MCF 10A (cell line): ENCODE measurements at regions not wholly inside any gene's neighbourhood (a gene's known extent, or its start where the extent isn't known, plus 50 kb on each side); places are given as distances from the start of the nearest gene placed in this dataset.

ENCODE experiments used
- BruUV-seq: library from RNA; stranded (reverse); fragments of 400-500 nt; replicated peaks from 2 replicates; lab custom pipeline; 2021; lab: Mats Ljungman, UMichigan
- CTCF ChIA-PET: fragments of 300-600 bp; sonication (Branson Sonifier 250); formaldehyde crosslinking; extraction: SDS; loops from one replicate; lab custom pipeline; 2021; ENCODE audit warnings: antibody characterized with exemption, inconsistent platforms; lab: Yijun Ruan, JAX
- POLR2A ChIA-PET: fragments of 300-600, 350-650 bp; sonication (Branson Sonifier 250); formaldehyde crosslinking; extraction: SDS; loops from one replicate; lab custom pipeline; 2020; ENCODE audit warnings: antibody characterized with exemption, inconsistent platforms; lab: Yijun Ruan, JAX
- DNase-seq: peaks from one replicate; pipeline ENCODE4 v3.0.0-alpha.2; 2018; ENCODE audit not compliant: unreplicated experiment
- H3K27ac Mint-ChIP-seq: one replicate; pipeline ENCODE4 v1.8.0; 2022; ENCODE audit warnings: mild to moderate bottlenecking, low read depth, mixed read lengths; ENCODE audit not compliant: unreplicated experiment
- H3K27me3 Mint-ChIP-seq: one replicate; pipeline ENCODE4 v1.8.0; 2022; ENCODE audit warnings: mixed read lengths; ENCODE audit not compliant: insufficient read depth, unreplicated experiment
- H3K36me3 Mint-ChIP-seq: one replicate; pipeline ENCODE4 v1.8.0; 2022; ENCODE audit warnings: mild to moderate bottlenecking, moderate library complexity, mixed read lengths; ENCODE audit not compliant: insufficient read depth, unreplicated experiment
- H3K4me1 Mint-ChIP-seq: one replicate; pipeline ENCODE4 v1.8.0; 2022; ENCODE audit warnings: mixed read lengths; ENCODE audit not compliant: insufficient read depth, unreplicated experiment
- H3K4me3 Mint-ChIP-seq: one replicate; pipeline ENCODE4 v1.8.0; 2022; ENCODE audit warnings: mild to moderate bottlenecking, moderate library complexity, mixed read lengths; ENCODE audit not compliant: unreplicated experiment
- H3K9me3 Mint-ChIP-seq: one replicate; pipeline ENCODE4 v1.8.0; 2022; ENCODE audit warnings: mixed read lengths; ENCODE audit not compliant: unreplicated experiment
- CTCF ChIP-seq: fragments of 200-600 bp; IDR thresholded peaks from one replicate; pipeline ENCODE4 v1.8.0; 2022; ENCODE audit warnings: antibody characterized with exemption, mild to moderate bottlenecking; ENCODE audit not compliant: unreplicated experiment
- intact Hi-C: fragments of 100-400 bp; cut with micrococcal nuclease; formaldehyde crosslinking; loops from 2 replicates; pipeline ENCODE4 v1.14.1; 2022

GRCh38 chr3:80492162-80492561 lies 724.4 kb upstream of the ROBO1 start:
- Mint-ChIP-seq H3K36me3 (no peaks in the 10 kb centered on the region), H3K4me3 (no peak overlapping the region), H3K27ac (no peak overlapping the region), H3K9me3 (no peaks in the 10 kb centered on the region), H3K4me1 (no peaks in the 10 kb centered on the region), H3K27me3 (peaks cover 31% of the 10 kb centered on the region)
- ChIA-PET CTCF (no interaction called here), POLR2A (no interaction called here)
- intact Hi-C loops, result no loop called here
- no peak for TF ChIP-seq CTCF
- no peak for DNase-seq
- no TSS peak for BruUV-seq

- Mint-ChIP-seq H3K27me3 (peaks cover 46% of the 10 kb centered on the region), H3K4me1 (no peaks in the 10 kb centered on the region), H3K36me3 (no peaks in the 10 kb centered on the region), H3K27ac (no peak overlapping the region), H3K9me3 (no peaks in the 10 kb centered on the region), H3K4me3 (no peak overlapping the region)
- BruUV-seq, result no TSS peak
- intact Hi-C loops, result no loop called here
- CTCF ChIA-PET, result interaction anchor here (0.6 kb wide), 1 partner anchor 1387 kb away, joined by 3 read pairs; no protein-coding TSS in a partner anchor
- no peak for DNase-seq
- POLR2A ChIA-PET, result no interaction called here
- no peak for TF ChIP-seq CTCF
Observed at GRCh38 chr3:80472961-80473360, 705.2 kb upstream of the ROBO1 start.

- ChIA-PET POLR2A (no interaction called here), CTCF (interaction anchor here (0.6 kb wide), 1 partner anchor 1386 kb away, joined by 3 read pairs; no protein-coding TSS in a partner anchor)
- intact Hi-C loops, result no loop called here
- no peak overlapping the region for H3K27ac Mint-ChIP-seq
- H3K36me3 Mint-ChIP-seq, result no peaks in the 10 kb centered on the region
- H3K4me1 Mint-ChIP-seq, result no peaks in the 10 kb centered on the region
- H3K9me3 Mint-ChIP-seq, result no peaks in the 10 kb centered on the region
- no TSS peak for BruUV-seq
- no peak for TF ChIP-seq CTCF
- peaks cover 46% of the 10 kb centered on the region for H3K27me3 Mint-ChIP-seq
- DNase-seq, result no peak
- no peak overlapping the region for H3K4me3 Mint-ChIP-seq
Observed at GRCh38 chr3:80472459-80472858, 704.7 kb upstream of the ROBO1 start.

- BruUV-seq, result no TSS peak
Observed at GRCh38 chr3:80470433-80470832, 702.6 kb upstream of the ROBO1 start.

More at GRCh38 chr3:80470433-80470832, 702.6 kb upstream of the ROBO1 start:
- ChIA-PET CTCF (no interaction called here), POLR2A (interaction anchor here (0.8 kb wide), 1 partner anchor 12 kb away, joined by 3 read pairs; no protein-coding TSS in a partner anchor)
- Mint-ChIP-seq H3K4me3 (no peak overlapping the region), H3K27ac (no peak overlapping the region), H3K4me1 (no peaks in the 10 kb centered on the region), H3K27me3 (peaks cover 65% of the 10 kb centered on the region), H3K9me3 (no peaks in the 10 kb centered on the region), H3K36me3 (no peaks in the 10 kb centered on the region)
- intact Hi-C loops, result no loop called here
- no peak for DNase-seq
- no peak for TF ChIP-seq CTCF
